Fibroblast of villous mesenchyme (primary cell): ENCODE measurements at regions not wholly inside any gene's neighbourhood (a gene's known extent, or its start where the extent isn't known, plus 50 kb on each side); places are given as distances from the start of the nearest gene placed in this dataset.

Experiments
- DNase-seq: peaks from one replicate; pipeline ENCODE4 v3.0.0-alpha.2; 2010; ENCODE audit warnings: low read depth
- H3K4me3 ChIP-seq: 2 replicates; pipeline ENCODE4 v1.5.1; 2011; ENCODE audit warnings: low read depth, mild to moderate bottlenecking, low read length
- TF ChIP-seq, protein P1 (sequence below): IDR thresholded peaks from 2 replicates; pipeline ENCODE4 v1.5.1; 2012; ENCODE audit warnings: low read depth, mild to moderate bottlenecking, low read length; ENCODE audit not compliant: insufficient read depth

DNA sequence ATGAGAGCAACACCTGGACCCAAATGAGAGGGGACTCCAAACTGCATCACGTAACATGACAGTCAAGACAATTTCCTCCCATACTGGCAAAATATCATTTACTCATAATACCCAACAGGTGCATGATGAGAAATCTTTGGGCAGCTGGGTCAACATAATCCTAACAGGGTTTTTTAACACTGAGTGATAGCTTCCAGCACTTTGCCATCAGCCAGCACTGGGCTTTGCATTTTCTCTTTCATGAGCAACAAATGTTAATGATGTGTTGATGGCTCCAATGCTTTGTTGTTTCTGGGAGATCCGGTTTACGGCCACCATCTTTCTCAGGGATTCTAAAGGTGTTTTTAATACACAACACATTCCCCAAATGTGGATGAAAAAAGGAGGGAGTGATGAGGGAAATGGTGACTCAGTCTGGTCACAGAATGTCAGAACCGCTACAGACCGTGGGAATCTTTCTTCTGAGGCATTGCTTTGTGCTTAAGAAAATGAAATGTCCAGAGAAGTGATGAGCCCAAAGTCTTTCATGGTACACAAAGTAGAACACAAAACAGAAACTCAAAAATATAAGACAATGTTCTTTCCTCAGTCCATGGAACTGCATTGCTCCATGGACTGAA is 705.7 kb upstream of the IGFBP3 start:
- H3K4me3 ChIP-seq: no peak overlapping the region
- TF ChIP-seq, protein P1, sequence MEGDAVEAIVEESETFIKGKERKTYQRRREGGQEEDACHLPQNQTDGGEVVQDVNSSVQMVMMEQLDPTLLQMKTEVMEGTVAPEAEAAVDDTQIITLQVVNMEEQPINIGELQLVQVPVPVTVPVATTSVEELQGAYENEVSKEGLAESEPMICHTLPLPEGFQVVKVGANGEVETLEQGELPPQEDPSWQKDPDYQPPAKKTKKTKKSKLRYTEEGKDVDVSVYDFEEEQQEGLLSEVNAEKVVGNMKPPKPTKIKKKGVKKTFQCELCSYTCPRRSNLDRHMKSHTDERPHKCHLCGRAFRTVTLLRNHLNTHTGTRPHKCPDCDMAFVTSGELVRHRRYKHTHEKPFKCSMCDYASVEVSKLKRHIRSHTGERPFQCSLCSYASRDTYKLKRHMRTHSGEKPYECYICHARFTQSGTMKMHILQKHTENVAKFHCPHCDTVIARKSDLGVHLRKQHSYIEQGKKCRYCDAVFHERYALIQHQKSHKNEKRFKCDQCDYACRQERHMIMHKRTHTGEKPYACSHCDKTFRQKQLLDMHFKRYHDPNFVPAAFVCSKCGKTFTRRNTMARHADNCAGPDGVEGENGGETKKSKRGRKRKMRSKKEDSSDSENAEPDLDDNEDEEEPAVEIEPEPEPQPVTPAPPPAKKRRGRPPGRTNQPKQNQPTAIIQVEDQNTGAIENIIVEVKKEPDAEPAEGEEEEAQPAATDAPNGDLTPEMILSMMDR: no peak
- DNase-seq: peak; percentile 47

DNA sequence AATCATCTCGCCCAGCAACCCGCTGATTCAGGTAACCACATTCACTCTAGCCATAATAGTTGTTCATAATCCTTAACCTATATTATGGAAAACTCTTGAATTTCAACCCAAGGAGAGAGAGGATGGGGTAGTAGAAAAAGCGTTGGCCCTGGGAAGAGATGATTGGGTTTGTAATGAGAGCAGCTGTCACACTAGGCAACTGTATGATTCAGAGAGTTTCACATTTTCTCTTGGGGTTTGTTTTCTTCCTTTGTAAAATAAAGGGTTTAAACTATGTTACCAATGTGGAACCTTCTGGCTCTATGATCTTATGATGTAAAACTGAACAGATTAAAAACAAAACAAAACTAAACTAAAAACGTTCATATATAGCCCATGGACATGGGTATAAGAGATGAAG is 705.2 kb upstream of the IGFBP3 start:
- H3K4me3 ChIP-seq: no peak overlapping the region
- TF ChIP-seq, protein P1: no peak
- no peak for DNase-seq

DNA sequence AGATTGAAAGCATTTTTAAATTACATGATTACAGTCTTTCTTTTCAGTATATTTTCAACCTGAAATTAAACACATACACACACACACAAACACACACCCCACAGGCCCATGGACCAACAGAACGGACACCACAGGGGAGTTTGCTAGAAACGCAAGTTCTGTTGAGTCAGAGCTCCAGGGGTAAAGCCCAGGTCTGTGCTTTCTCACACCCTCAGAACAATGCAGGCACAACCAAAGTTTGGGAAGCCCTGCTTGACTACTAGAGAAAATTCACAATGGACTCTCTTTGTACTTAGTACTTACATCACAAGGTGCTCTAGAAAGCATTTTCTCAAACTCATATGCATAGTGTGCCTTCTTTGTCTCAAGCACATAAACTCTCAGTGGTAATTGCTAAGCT is 704.0 kb upstream of the IGFBP3 start:
- no peak for DNase-seq
- TF ChIP-seq, protein P1: no peak
- H3K4me3 ChIP-seq: no peak overlapping the region

DNA sequence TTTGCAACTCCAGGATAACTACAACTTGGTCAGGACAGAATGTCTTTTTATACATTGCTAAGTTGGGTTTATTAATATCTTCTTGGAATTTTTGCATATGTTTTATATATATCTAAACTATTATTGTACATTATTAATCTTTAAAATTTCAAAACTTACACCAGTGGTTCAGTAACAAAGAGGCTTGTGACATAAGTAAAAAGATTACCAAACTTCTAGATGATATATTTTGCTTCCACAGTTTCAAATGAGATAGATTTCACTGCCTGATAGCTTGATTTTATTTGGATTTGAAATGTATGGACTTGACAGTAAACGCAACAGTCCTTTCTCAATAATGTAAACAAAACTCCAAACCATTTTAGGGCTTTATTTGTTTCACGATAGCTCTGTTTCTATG is 701.2 kb upstream of the IGFBP3 start:
- DNase-seq: peak; percentile 43
- no peak overlapping the region for H3K4me3 ChIP-seq
- TF ChIP-seq, protein P1: no peak

DNA sequence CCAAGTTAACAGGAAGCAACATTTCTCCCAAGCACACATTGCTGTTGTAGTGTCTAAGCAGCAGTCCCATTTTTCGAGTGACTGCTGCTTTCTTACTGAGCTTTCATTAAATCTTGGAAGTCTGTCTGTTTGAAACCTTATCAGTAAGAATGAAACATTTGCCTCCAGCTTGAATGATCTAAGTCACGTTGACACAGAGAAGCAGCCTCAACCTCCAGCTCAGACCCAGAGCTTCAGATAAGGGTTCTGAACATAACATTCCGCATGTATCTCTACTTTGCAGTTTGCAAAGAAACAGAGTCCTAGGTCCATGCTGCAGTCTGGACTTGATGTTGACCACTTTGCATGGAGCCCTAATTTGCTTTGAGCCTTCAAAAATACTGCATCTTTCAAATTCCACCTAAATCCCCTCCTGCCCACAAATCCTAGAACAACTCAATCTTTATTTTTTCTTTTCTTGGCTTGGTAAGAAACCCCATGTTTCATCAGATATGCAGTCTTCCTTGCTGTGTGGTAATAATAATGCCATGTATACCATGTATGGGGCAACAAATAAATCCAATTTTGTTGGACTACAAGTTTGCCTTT is 698.7 kb upstream of the IGFBP3 start:
- TF ChIP-seq, protein P1: no peak
- peak; percentile 81 for DNase-seq
- no peak overlapping the region for H3K4me3 ChIP-seq

DNA sequence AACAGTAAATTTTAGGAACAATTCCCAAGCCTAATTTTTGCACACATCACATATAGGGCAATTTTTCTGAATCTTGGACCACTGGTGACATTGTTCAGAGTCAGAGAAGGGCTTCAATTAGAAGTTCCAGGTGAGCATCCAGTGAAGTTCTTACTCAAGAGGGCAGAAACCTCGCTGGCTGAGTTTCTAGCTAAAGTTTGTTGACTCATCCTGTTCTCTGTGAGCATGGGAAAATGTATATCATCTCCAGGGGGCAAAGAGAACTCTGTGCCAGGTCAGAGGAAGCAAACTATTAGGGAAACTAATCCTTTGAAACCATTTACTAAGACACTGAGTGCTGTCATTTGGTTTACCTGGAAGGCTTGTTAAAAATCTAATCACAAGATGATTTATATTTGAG is 695.6 kb upstream of the IGFBP3 start:
- DNase-seq: no peak
- H3K4me3 ChIP-seq: no peak overlapping the region
- TF ChIP-seq, protein P1: no peak

DNA sequence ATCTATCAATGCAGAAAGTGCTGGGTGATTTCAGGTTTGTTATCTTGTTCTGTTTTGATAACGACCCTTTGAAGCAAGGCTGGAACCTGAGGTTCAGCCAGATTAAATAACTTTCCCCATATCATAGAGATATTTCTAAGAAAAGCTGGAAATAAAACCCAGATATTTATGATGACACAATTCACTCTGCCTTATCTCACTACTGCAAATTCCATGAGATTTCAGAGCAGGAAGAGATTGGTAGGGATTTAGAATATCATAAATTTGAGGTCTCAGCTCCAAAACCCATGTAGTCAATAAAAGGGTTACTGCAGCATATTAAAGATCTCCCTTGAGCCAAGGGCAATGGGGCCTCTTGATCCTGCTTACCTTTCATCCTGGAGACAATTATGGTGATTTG is 692.5 kb upstream of the IGFBP3 start:
- TF ChIP-seq, protein P1: no peak
- peak; percentile 66 for DNase-seq
- H3K4me3 ChIP-seq: no peak overlapping the region
